ENCODE measurements at regions not wholly inside any gene's neighbourhood (a gene's known extent, or its start where the extent isn't known, plus 50 kb on each side); places are given as distances from the start of the nearest gene placed in this dataset.
A peak's percentile ranks its signal among the peaks of the same experiment; 100 is the strongest.

GRCh38 chr1:39085174-39085573 lies 59.0 kb downstream of the NDUFS5 start:
- no peak for DNase-seq

GRCh38 chr1:39086386-39086785 lies 60.2 kb downstream of the NDUFS5 start:
- DNase-seq, result no peak

GRCh38 chr1:39086865-39087409 lies 60.8 kb downstream of the NDUFS5 start:
- peak; percentile 24 for DNase-seq

- DNase-seq, result no peak
Observed at GRCh38 chr1:39087435-39087834, 61.3 kb downstream of the NDUFS5 start.

- DNase-seq, result no peak
Observed at GRCh38 chr1:39088658-39089057, 62.5 kb downstream of the NDUFS5 start.

GRCh38 chr1:39089931-39090521 lies 63.9 kb downstream of the NDUFS5 start:
- no peak for DNase-seq

GRCh38 chr1:39090757-39091380 lies 64.7 kb downstream of the NDUFS5 start:
- no peak for DNase-seq

- peak; percentile 58 for DNase-seq
Observed at GRCh38 chr1:39091845-39092645, 65.9 kb downstream of the NDUFS5 start.

- no peak for DNase-seq
Observed at GRCh38 chr1:39094685-39095084, 68.5 kb downstream of the NDUFS5 start.

GRCh38 chr1:39098546-39099250 lies 72.5 kb downstream of the NDUFS5 start:
- DNase-seq, result peak; percentile 93

GRCh38 chr1:39102537-39103327 lies 76.6 kb downstream of the NDUFS5 start:
- peak; percentile 63 for DNase-seq

GRCh38 chr1:39103328-39104157 lies 77.4 kb downstream of the NDUFS5 start:
- no peak for DNase-seq

GRCh38 chr1:39104158-39105060 lies 78.3 kb downstream of the NDUFS5 start:
- DNase-seq, result peak; percentile 58

GRCh38 chr1:39105061-39105840 lies 79.1 kb downstream of the NDUFS5 start:
- peak; percentile 55 for DNase-seq

- no peak for DNase-seq
Observed at GRCh38 chr1:39105841-39106765, 80.0 kb downstream of the NDUFS5 start.

GRCh38 chr1:39106801-39107327 lies 80.7 kb downstream of the NDUFS5 start:
- no peak for DNase-seq

GRCh38 chr1:39107341-39108290 lies 81.5 kb downstream of the NDUFS5 start:
- no peak for DNase-seq

All from NCI-H2227 treated with DMSO at 0.1 percent for 48 hours (cell line).